Keratinocyte (primary cell): ENCODE measurements at regions not wholly inside any gene's neighbourhood (a gene's known extent, or its start where the extent isn't known, plus 50 kb on each side); places are given as distances from the start of the nearest gene placed in this dataset.
"Not testable (repeated sequence)": the region's sequence is repeated elsewhere in the genome, so short reads cannot be mapped to it uniquely, and the experiment has no call there.

ENCODE experiments used
- DNase-seq: peaks from one replicate; pipeline ENCODE4 v3.0.0-alpha.2; 2011; ENCODE audit warnings: low read depth, missing footprints, low spot score
- FAIRE-seq: peaks from 2 replicates; lab custom pipeline; 2011; peaks lifted over from hg19 to GRCh38; lab: Jason Lieb, UNC
- H2AFZ ChIP-seq: 2 replicates; pipeline ENCODE4 v1.6.0; 2012; ENCODE audit warnings: low read length, control low read depth, inconsistent platforms; ENCODE audit not compliant: control insufficient read depth
- H3K27ac ChIP-seq: 2 replicates; pipeline ENCODE4 v1.5.1; 2011; ENCODE audit warnings: low read length; ENCODE audit not compliant: control insufficient read depth, insufficient read depth
- H3K27me3 ChIP-seq: 3 replicates; pipeline ENCODE4 v1.6.0; 2011; ENCODE audit warnings: low read length; ENCODE audit not compliant: control insufficient read depth, insufficient read depth; ENCODE audit errors: extremely low read depth
- H3K36me3 ChIP-seq, 2 experiments: 2 replicates in 1 of 2; 3 replicates in 1 of 2; pipeline ENCODE4 v1.5.1; 2011; ENCODE audit warnings: low read length in 2 of 2, mild to moderate bottlenecking in 1 of 2; ENCODE audit not compliant: control insufficient read depth in 2 of 2, insufficient read depth in 2 of 2; ENCODE audit errors: extremely low read depth in 1 of 2
- H3K4me1 ChIP-seq: 3 replicates; pipeline ENCODE4 v1.5.1; 2011; ENCODE audit warnings: low read length; ENCODE audit not compliant: control insufficient read depth, insufficient read depth; ENCODE audit errors: extremely low read depth
- H3K4me2 ChIP-seq: 3 replicates; pipeline ENCODE4 v1.6.0; 2011; ENCODE audit warnings: low read depth, low read length; ENCODE audit not compliant: control insufficient read depth, insufficient read depth; ENCODE audit errors: extremely low read depth
- H3K4me3 ChIP-seq, 3 experiments: fragments of 200-600 bp in 1 of 3; sonication (generic) in 1 of 3; 2 replicates in 2 of 3; 3 replicates in 1 of 3; pipeline ENCODE4 v1.5.1; 2011 to 2016; ENCODE audit warnings: low read length in 3 of 3, mild to moderate bottlenecking in 3 of 3, control low read depth in 2 of 3, inconsistent platforms in 1 of 3, low read depth in 1 of 3, mixed read lengths in 1 of 3, mixed run types in 1 of 3, moderate library complexity in 1 of 3; ENCODE audit not compliant: control insufficient read depth in 2 of 3, insufficient read depth in 2 of 3; ENCODE audit errors: extremely low read depth in 1 of 3
- H3K79me2 ChIP-seq: 2 replicates; pipeline ENCODE4 v1.6.0; 2012; ENCODE audit warnings: low read length; ENCODE audit not compliant: control insufficient read depth, insufficient read depth
- H3K9ac ChIP-seq: 3 replicates; pipeline ENCODE4 v1.6.0; 2011; ENCODE audit warnings: low read length; ENCODE audit not compliant: control insufficient read depth, insufficient read depth; ENCODE audit errors: extremely low read depth
- H3K9me1 ChIP-seq: 3 replicates; pipeline ENCODE4 v1.6.0; 2011; ENCODE audit warnings: low read length; ENCODE audit not compliant: control insufficient read depth, insufficient read depth; ENCODE audit errors: extremely low read depth
- H3K9me3 ChIP-seq: 2 replicates; pipeline ENCODE4 v1.5.1; 2012; ENCODE audit warnings: low read depth, low read length; ENCODE audit not compliant: control insufficient read depth
- H4K20me1 ChIP-seq: 3 replicates; pipeline ENCODE4 v1.6.0; 2011; ENCODE audit warnings: low read length; ENCODE audit not compliant: control insufficient read depth, insufficient read depth; ENCODE audit errors: extremely low read depth
- EZH2 ChIP-seq: IDR thresholded peaks from one replicate; pipeline ENCODE4 v1.6.1; 2012; ENCODE audit warnings: inconsistent platforms, mild to moderate bottlenecking, low read length, moderate library complexity
- dilution Hi-C: fragments of 300-500 bp; cut with MboI; formaldehyde crosslinking; loops from one replicate; pipeline ENCODE4 v1.7.0; 2020; ENCODE audit warnings: low sequenced_read_pairs; ENCODE audit not compliant: extremely low pct_ligation_motif_present
- TF ChIP-seq, protein P1 (sequence below), 3 experiments: IDR thresholded peaks in 1 of 3; conservative IDR thresholded peaks in 1 of 3; optimal IDR thresholded peaks in 1 of 3; 2 replicates in 2 of 3; 3 replicates in 1 of 3; pipeline versions ENCODE3 to v1.5.1; 2011; ENCODE audit warnings: low read length in 3 of 3, mild to moderate bottlenecking in 3 of 3, moderate library complexity in 2 of 3, control low read depth in 1 of 3, inconsistent platforms in 1 of 3; ENCODE audit not compliant: insufficient read depth in 2 of 3; ENCODE audit errors: extremely low read depth in 1 of 3

DNA sequence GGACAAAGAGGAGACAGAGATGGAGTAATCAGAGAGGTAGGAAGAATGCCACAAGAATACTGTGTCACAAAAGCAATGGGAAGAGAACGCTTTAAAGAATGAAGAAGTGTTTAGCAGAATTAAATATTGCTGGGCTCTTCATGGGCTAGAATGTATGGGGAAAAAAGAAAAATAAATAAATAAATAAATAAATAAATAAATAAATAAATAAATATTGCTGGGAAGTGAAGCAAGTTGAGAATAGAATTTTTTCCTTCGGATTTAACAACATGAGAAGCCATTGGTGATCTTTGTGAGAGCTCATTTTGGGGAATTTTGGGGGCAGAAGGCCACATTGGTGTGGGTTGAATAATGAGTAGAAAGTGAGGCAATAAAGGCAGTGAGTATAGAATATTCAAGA is 59.7 kb upstream of the FRMPD3 start:
- dilution Hi-C loops = no loop called here
- H3K9ac ChIP-seq = no peak overlapping the region
- H3K27ac ChIP-seq = no peak overlapping the region
- no peak overlapping the region for H3K4me3 ChIP-seq
- no peaks in the 10 kb centered on the region for H3K9me1 ChIP-seq
- peaks cover 13% of the 10 kb centered on the region for H3K27me3 ChIP-seq
- H3K9me3 ChIP-seq = no peaks in the 10 kb centered on the region
- no peak overlapping the region for H2AFZ ChIP-seq
- no peaks in the 10 kb centered on the region for H3K36me3 ChIP-seq
- no peaks in the 10 kb centered on the region for H4K20me1 ChIP-seq
- no peak overlapping the region for H3K4me2 ChIP-seq
- FAIRE-seq (no peak), DNase-seq (no peak)
- TF ChIP-seq, protein P1, sequence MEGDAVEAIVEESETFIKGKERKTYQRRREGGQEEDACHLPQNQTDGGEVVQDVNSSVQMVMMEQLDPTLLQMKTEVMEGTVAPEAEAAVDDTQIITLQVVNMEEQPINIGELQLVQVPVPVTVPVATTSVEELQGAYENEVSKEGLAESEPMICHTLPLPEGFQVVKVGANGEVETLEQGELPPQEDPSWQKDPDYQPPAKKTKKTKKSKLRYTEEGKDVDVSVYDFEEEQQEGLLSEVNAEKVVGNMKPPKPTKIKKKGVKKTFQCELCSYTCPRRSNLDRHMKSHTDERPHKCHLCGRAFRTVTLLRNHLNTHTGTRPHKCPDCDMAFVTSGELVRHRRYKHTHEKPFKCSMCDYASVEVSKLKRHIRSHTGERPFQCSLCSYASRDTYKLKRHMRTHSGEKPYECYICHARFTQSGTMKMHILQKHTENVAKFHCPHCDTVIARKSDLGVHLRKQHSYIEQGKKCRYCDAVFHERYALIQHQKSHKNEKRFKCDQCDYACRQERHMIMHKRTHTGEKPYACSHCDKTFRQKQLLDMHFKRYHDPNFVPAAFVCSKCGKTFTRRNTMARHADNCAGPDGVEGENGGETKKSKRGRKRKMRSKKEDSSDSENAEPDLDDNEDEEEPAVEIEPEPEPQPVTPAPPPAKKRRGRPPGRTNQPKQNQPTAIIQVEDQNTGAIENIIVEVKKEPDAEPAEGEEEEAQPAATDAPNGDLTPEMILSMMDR (optimal IDR thresholded peaks at IDR 0.05 in 1 of 3, IDR thresholded peaks at IDR 0.05 in 1 of 3, conservative IDR thresholded peaks at IDR 0.05 in 1 of 3; ENCODE audit: extremely low read depth in 1 of 3, insufficient read depth in 2 of 3, low read length in 3 of 3) = no peak
- TF ChIP-seq EZH2 = no peak
- H3K4me1 ChIP-seq = no peaks in the 10 kb centered on the region
- H3K79me2 ChIP-seq = no peaks in the 10 kb centered on the region

DNA sequence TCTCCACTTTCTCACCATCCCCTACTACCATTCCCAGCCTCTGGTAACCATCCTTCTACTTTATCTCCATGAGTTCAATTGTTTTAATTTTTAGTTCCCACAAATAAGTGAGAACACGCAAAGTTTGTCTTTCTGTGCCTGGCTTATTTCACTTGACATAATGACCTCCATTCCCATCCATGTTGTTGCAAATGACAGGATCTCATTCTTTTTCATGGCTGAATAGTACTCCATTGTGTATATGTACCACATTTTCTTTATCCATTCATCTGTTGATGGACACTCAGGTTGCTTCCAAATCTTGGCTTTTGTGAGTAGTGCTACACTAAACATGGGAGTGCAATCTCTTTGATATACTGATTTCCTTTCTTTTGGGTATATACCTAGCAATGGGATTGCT is 55.8 kb upstream of the FRMPD3 start:
- H3K79me2 ChIP-seq, H3K9me1 ChIP-seq, H3K27me3 ChIP-seq, H3K4me1 ChIP-seq, H3K36me3 ChIP-seq, H3K4me3 ChIP-seq, H3K9me3 ChIP-seq, H2AFZ ChIP-seq, DNase-seq, FAIRE-seq, H3K27ac ChIP-seq, H4K20me1 ChIP-seq, H3K9ac ChIP-seq, H3K4me2 ChIP-seq, dilution Hi-C loops: not testable (repeated sequence)

DNA sequence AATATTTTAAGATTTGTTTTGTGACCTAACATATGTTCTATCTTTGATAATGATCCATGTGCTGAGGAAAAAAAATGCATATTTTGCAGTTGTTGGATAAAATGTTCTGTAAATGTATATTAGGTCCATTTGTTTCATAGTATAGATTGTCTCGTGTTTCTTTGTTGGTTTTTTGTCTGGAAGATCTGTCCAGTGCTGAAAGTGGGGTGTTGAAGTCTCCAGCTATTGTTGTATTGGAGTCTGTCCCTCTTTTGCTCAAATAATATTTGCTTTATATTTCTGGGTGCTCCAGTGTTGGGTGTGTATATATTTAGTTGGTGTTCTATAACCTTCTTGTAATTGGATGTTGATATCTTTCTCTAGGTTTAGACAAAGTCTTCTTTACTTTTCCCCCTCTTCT is 53.2 kb upstream of the FRMPD3 start:
- Histone ChIP-seq H2AFZ (no peak overlapping the region), H3K9me3 (no peaks in the 10 kb centered on the region), H3K4me3 (no peak overlapping the region), H3K27ac (no peak overlapping the region), H3K9ac (no peak overlapping the region), H3K27me3 (peaks cover 5% of the 10 kb centered on the region), H3K4me1 (no peaks in the 10 kb centered on the region), H3K4me2 (no peak overlapping the region), H3K36me3 (no peaks in the 10 kb centered on the region), H4K20me1 (no peaks in the 10 kb centered on the region), H3K79me2 (no peaks in the 10 kb centered on the region), H3K9me1 (no peaks in the 10 kb centered on the region)
- dilution Hi-C loops = no loop called here
- TF ChIP-seq, protein P1 (optimal IDR thresholded peaks at IDR 0.05 in 1 of 3, IDR thresholded peaks at IDR 0.05 in 1 of 3, conservative IDR thresholded peaks at IDR 0.05 in 1 of 3; ENCODE audit: extremely low read depth in 1 of 3, insufficient read depth in 2 of 3, low read length in 3 of 3) = no peak
- TF ChIP-seq EZH2 = no peak
- no peak for DNase-seq
- FAIRE-seq = no peak
